H1 (cell line): ENCODE measurements at regions not wholly inside any gene's neighbourhood (a gene's known extent, or its start where the extent isn't known, plus 50 kb on each side); places are given as distances from the start of the nearest gene placed in this dataset.

Experiments
- CTCF ChIA-PET: fragments of 300-600 bp; sonication (Branson Sonifier 250); formaldehyde crosslinking; loops from one replicate; lab custom pipeline; 2021; ENCODE audit not compliant: partially characterized antibody; lab: Charles Lee
- POLR2A ChIA-PET: fragments of 300-600 bp; sonication (Branson Sonifier 250); formaldehyde crosslinking; loops from one replicate; lab custom pipeline; 2021; ENCODE audit warnings: inconsistent platforms; ENCODE audit not compliant: partially characterized antibody; lab: Charles Lee
- DNase-seq, 2 experiments: peaks; one replicate each; pipeline versions ENCODE4 v3.0.0 to v3.0.0-alpha.2; 2010 to 2022; ENCODE audit warnings: low spot score in 2 of 2, low read depth in 1 of 2, mixed read lengths in 1 of 2
- FAIRE-seq: peaks from 2 replicates; lab custom pipeline; 2011; peaks lifted over from hg19 to GRCh38; lab: Jason Lieb, UNC
- H2AFZ ChIP-seq: 2 replicates; pipeline ENCODE4 v1.8.1; 2012; ENCODE audit warnings: low read length, inconsistent platforms
- H2AK5ac ChIP-seq: 2 replicates; pipeline ENCODE4 v1.6.1; 2013; ENCODE audit warnings: low read depth, low read length
- H2BK120ac ChIP-seq: replicated peaks from 2 replicates; pipeline ENCODE3; 2013; ENCODE audit warnings: low read depth, low read length, inconsistent platforms
- H2BK12ac ChIP-seq: 2 replicates; pipeline ENCODE4 v1.6.1; 2013; ENCODE audit warnings: low read depth, low read length
- H2BK15ac ChIP-seq: 2 replicates; pipeline ENCODE4 v1.6.1; 2013; ENCODE audit warnings: low read length
- H2BK20ac ChIP-seq: 2 replicates; pipeline ENCODE4 v1.6.1; 2013; ENCODE audit warnings: low read length
- H2BK5ac ChIP-seq: 2 replicates; pipeline ENCODE4 v1.6.1; 2013; ENCODE audit warnings: low read depth, low read length
- H3K14ac ChIP-seq: 2 replicates; pipeline ENCODE4 v1.6.1; 2013; ENCODE audit warnings: inconsistent platforms; ENCODE audit not compliant: insufficient read length
- H3K18ac ChIP-seq: 2 replicates; pipeline ENCODE4 v1.6.1; 2013; ENCODE audit warnings: low read length; ENCODE audit errors: extremely low read depth
- H3K23ac ChIP-seq: 2 replicates; pipeline ENCODE4 v1.6.1; 2013; ENCODE audit warnings: inconsistent platforms; ENCODE audit not compliant: insufficient read length
- H3K23me2 ChIP-seq: 2 replicates; pipeline ENCODE4 v1.6.1; 2013; ENCODE audit warnings: low read depth, low read length
- H3K27ac ChIP-seq: 2 replicates; pipeline ENCODE4 v1.6.1; 2011; ENCODE audit warnings: low read depth, low read length, inconsistent platforms
- H3K27me3 ChIP-seq, 4 experiments: replicated peaks in 1 of 4; 1 replicate in 1 of 4; 2 replicates in 3 of 4; pipeline versions ENCODE4 v1.6.1 to v1.8.1; 2011 to 2013; ENCODE audit warnings: low read length in 3 of 4, mild to moderate bottlenecking in 3 of 4, inconsistent platforms in 2 of 4, mixed read lengths in 2 of 4, moderate library complexity in 1 of 4; ENCODE audit not compliant: control insufficient read depth in 3 of 4, insufficient read depth in 3 of 4; ENCODE audit errors: extremely low read depth in 1 of 4
- H3K36me3 ChIP-seq, 4 experiments: 2 replicates each; pipeline versions ENCODE4 v1.6.1 to v1.8.1; 2011 to 2013; ENCODE audit warnings: mild to moderate bottlenecking in 4 of 4, low read length in 3 of 4, moderate library complexity in 2 of 4, control low read depth in 1 of 4, inconsistent platforms in 1 of 4; ENCODE audit not compliant: insufficient read depth in 4 of 4, control insufficient read depth in 2 of 4
- H3K4ac ChIP-seq: replicated peaks from 2 replicates; pipeline ENCODE3; 2013; ENCODE audit warnings: low read length, low read depth, mixed read lengths, inconsistent platforms; ENCODE audit not compliant: insufficient read length
- H3K4me1 ChIP-seq, 4 experiments: replicated peaks in 1 of 4; 1 replicate in 1 of 4; 2 replicates in 3 of 4; pipeline versions ENCODE4 v1.6.1 to v1.8.1; 2011 to 2013; ENCODE audit warnings: low read length in 3 of 4, inconsistent platforms in 2 of 4, mixed read lengths in 1 of 4; ENCODE audit not compliant: insufficient read depth in 4 of 4, control insufficient read depth in 3 of 4
- H3K4me2 ChIP-seq, 2 experiments: 2 replicates each; pipeline versions ENCODE4 v1.6.1 to v1.8.1; 2011 to 2013; ENCODE audit warnings: low read depth in 2 of 2, low read length in 2 of 2, control low read depth in 1 of 2, inconsistent platforms in 1 of 2, mild to moderate bottlenecking in 1 of 2; ENCODE audit not compliant: insufficient read depth in 1 of 2
- H3K4me3 ChIP-seq, 4 experiments: fragments of 200-600, 300-600 bp in 1 of 4; sonication (generic), shearing (Covaris generic), sonication (Bioruptor Twin) in 1 of 4; 2 replicates each; pipeline versions ENCODE4 v1.5.1 to v1.8.1; 2011 to 2016; ENCODE audit warnings: low read length in 4 of 4, low read depth in 3 of 4, control low read depth in 2 of 4, inconsistent platforms in 2 of 4, mild to moderate bottlenecking in 2 of 4, mixed read lengths in 1 of 4, moderate library complexity in 1 of 4; ENCODE audit not compliant: insufficient read depth in 2 of 4; ENCODE audit errors: extremely low read depth in 1 of 4
- H3K56ac ChIP-seq: replicated peaks from 2 replicates; pipeline ENCODE3; 2013; ENCODE audit warnings: low read depth, mild to moderate bottlenecking, mixed read lengths, low read length, inconsistent platforms; ENCODE audit not compliant: insufficient read length
- H3K79me1 ChIP-seq: 2 replicates; pipeline ENCODE4 v1.6.1; 2013; ENCODE audit warnings: low read depth, low read length, control low read depth
- H3K79me2 ChIP-seq, 2 experiments: 2 replicates each; pipeline versions ENCODE4 v1.6.1 to v1.8.1; 2012 to 2013; ENCODE audit warnings: low read length in 2 of 2, mild to moderate bottlenecking in 2 of 2, inconsistent platforms in 1 of 2; ENCODE audit not compliant: insufficient read depth in 2 of 2, control insufficient read depth in 1 of 2
- H3K9ac ChIP-seq, 4 experiments: replicated peaks in 1 of 4; 1 replicate in 1 of 4; 2 replicates in 3 of 4; pipeline versions ENCODE4 v1.6.1 to v1.8.1; 2011 to 2013; ENCODE audit warnings: low read depth in 3 of 4, low read length in 3 of 4, control low read depth in 2 of 4, mild to moderate bottlenecking in 2 of 4, moderate library complexity in 2 of 4, inconsistent platforms in 1 of 4; ENCODE audit errors: extremely low read depth in 1 of 4
- H3K9me3 ChIP-seq, 2 experiments: 2 replicates each; pipeline versions ENCODE4 v1.6.1 to v1.8.1; 2012 to 2013; ENCODE audit warnings: mild to moderate bottlenecking in 2 of 2, moderate library complexity in 2 of 2, control low read depth in 1 of 2, inconsistent platforms in 1 of 2, low read depth in 1 of 2, low read length in 1 of 2, mixed read lengths in 1 of 2; ENCODE audit not compliant: insufficient read depth in 2 of 2
- H4K20me1 ChIP-seq, 2 experiments: replicated peaks in 1 of 2; 2 replicates each; pipeline versions ENCODE3 to v1.8.1; 2011 to 2013; ENCODE audit warnings: inconsistent platforms in 2 of 2, low read length in 2 of 2, mild to moderate bottlenecking in 1 of 2; ENCODE audit not compliant: insufficient read depth in 2 of 2, control insufficient read depth in 1 of 2
- H4K5ac ChIP-seq: 2 replicates; pipeline ENCODE4 v1.6.1; 2013; ENCODE audit warnings: low read length, low read depth, mixed read lengths, inconsistent platforms; ENCODE audit not compliant: insufficient read length
- H4K8ac ChIP-seq: 2 replicates; pipeline ENCODE4 v1.8.0; 2013; ENCODE audit warnings: mild to moderate bottlenecking, moderate library complexity, low read length, inconsistent platforms; ENCODE audit not compliant: insufficient read depth; ENCODE audit errors: extremely low read depth
- H4K91ac ChIP-seq: replicated peaks from 2 replicates; pipeline ENCODE3; 2013; ENCODE audit warnings: low read length, mixed read lengths, inconsistent platforms; ENCODE audit not compliant: insufficient read length
- POLR2A ChIP-seq, 2 experiments: IDR thresholded peaks; 1 replicate in 1 of 2; 2 replicates in 1 of 2; pipeline ENCODE4 v1.6.1; 2011; ENCODE audit warnings: low read depth in 2 of 2, low read length in 2 of 2, mild to moderate bottlenecking in 2 of 2; ENCODE audit errors: control extremely low read depth in 1 of 2
- WGBS, 2 experiments: shearing (Covaris generic) in 1 of 2; methylation state at CpG; one replicate each; pipeline versions ENCODE4 v1.1.6 to v1.1.7; 2013 to 2015; ENCODE audit warnings: low lambda C conversion rate in 2 of 2, mixed read lengths in 2 of 2, inconsistent platforms in 1 of 2, low coverage in 1 of 2, missing lambda C conversion rate in 1 of 2; ENCODE audit not compliant: insufficient replicate concordance in 2 of 2, insufficient coverage in 1 of 2, insufficient read length in 1 of 2; ENCODE audit errors: extremely low coverage in 1 of 2, missing lambda C conversion rate in 1 of 2; 5-methylcytosine and 5-hydroxymethylcytosine counted together

DNA sequence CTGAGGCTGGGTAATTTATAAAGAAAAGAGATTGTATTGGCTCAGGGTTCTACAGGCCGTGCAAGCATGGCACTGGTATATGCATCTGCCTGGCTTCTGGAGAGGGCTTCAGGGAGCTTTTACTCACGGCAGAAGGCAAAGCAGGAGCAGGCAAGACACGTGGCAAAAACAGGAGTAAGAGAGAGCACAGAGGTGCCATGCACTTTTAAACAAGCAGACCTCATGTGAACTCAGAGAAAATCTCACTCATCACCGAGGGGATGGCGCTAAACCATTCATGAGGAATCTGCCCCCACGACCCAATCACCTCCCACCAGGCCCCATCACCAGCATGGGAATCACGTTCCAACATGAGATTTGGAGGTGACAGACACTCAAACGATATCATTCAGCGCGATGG, 400.7 kb upstream of the RUNX1 start:
- no peak for DNase-seq
- no peaks in the 10 kb centered on the region; the same call in 1 of the 2 replicates for H3K79me1 ChIP-seq
- no peaks in the 10 kb centered on the region for H3K4me1 ChIP-seq
- no peak overlapping the region for H4K8ac ChIP-seq
- no peak overlapping the region for H3K4me3 ChIP-seq
- peaks cover 18 to 23% of the 10 kb centered on the region in 2 experiments; a peak in 3 of 4 replicates for H3K9me3 ChIP-seq
- FAIRE-seq, result no peak
- no peak overlapping the region for H2BK120ac ChIP-seq
- no peak overlapping the region for H2BK20ac ChIP-seq
- no peaks in the 10 kb centered on the region for H3K79me2 ChIP-seq
- no peak overlapping the region for H3K56ac ChIP-seq
- no peak overlapping the region for H3K14ac ChIP-seq
- CTCF ChIA-PET, result no interaction called here
- H3K27ac ChIP-seq, result no peak overlapping the region
- 98% methylated on average over 10 of the region's 10 CpGs; no CpG with 5 or more reads in 1 of the 2 experiments for WGBS, 2 experiments
- H3K23me2 ChIP-seq, result no peaks in the 10 kb centered on the region
- no peak overlapping the region for H2BK5ac ChIP-seq
- no peak overlapping the region for H3K23ac ChIP-seq
- no peak overlapping the region for H4K5ac ChIP-seq
- no peaks in the 10 kb centered on the region for H4K20me1 ChIP-seq
- no peak overlapping the region for H2AFZ ChIP-seq
- H4K91ac ChIP-seq, result no peak overlapping the region
- POLR2A ChIA-PET, result no interaction called here
- no peak for TF ChIP-seq POLR2A (IDR thresholded peaks at IDR 0.05; ENCODE audit: control extremely low read depth in 1 of 2, low read depth in 2 of 2, low read length in 2 of 2)
- H3K9ac ChIP-seq, result no peak overlapping the region
- H3K18ac ChIP-seq, result no peak overlapping the region
- H3K4me2 ChIP-seq, result no peak overlapping the region
- H3K36me3 ChIP-seq, result no peaks in the 10 kb centered on the region
- no peak overlapping the region for H2BK15ac ChIP-seq
- H2BK12ac ChIP-seq, result no peak overlapping the region
- no peak overlapping the region for H2AK5ac ChIP-seq
- peaks cover 0 to 1% (median 0%) of the 10 kb centered on the region in 4 experiments; a peak in 1 of 7 replicates for H3K27me3 ChIP-seq
- H3K4ac ChIP-seq, result no peak overlapping the region
